PC-3 (cell line): ENCODE measurements at regions not wholly inside any gene's neighbourhood (a gene's known extent, or its start where the extent isn't known, plus 50 kb on each side); places are given as distances from the start of the nearest gene placed in this dataset.

Experiments used
- EZH2 ChIP-seq: fragments of 300-600 bp; sonication (generic); IDR thresholded peaks from one replicate; pipeline ENCODE4 v1.6.1; 2017; ENCODE audit warnings: antibody characterized with exemption, mild to moderate bottlenecking, low read length; ENCODE audit not compliant: unreplicated experiment
- EZH2phosphoT487 ChIP-seq: fragments of 300-600 bp; sonication (generic); IDR thresholded peaks from 2 replicates; pipeline ENCODE4 v1.6.1; 2018; ENCODE audit warnings: mild to moderate bottlenecking, antibody characterized with exemption, low read length, borderline replicate concordance
- TF ChIP-seq, protein P1 (sequence below): fragments of 300-600 bp; sonication (generic); conservative IDR thresholded peaks from 2 replicates; pipeline ENCODE4 v1.5.1; 2017; ENCODE audit warnings: antibody characterized with exemption, low read depth, mild to moderate bottlenecking, low read length

DNA sequence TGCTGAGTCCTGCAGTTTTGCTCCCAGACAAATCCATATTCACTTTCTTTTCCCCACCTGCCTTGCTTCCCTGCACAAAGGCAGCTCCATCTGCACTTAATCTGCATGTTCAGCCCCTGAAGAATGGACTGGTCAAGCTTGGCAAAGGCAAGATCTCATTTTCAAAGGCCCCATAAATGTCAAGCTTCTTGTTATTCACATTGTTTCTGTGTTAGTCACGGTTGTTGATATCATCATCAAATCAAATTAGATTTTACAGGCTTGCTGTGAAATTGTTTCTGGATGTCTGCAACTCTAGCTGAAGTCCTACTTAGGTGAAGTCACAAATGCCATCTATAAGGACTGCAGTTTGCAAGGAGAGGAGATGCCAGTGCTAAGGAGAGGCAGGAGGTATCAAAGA, 91.0 kb downstream of the GPAM start:
- TF ChIP-seq, protein P1, sequence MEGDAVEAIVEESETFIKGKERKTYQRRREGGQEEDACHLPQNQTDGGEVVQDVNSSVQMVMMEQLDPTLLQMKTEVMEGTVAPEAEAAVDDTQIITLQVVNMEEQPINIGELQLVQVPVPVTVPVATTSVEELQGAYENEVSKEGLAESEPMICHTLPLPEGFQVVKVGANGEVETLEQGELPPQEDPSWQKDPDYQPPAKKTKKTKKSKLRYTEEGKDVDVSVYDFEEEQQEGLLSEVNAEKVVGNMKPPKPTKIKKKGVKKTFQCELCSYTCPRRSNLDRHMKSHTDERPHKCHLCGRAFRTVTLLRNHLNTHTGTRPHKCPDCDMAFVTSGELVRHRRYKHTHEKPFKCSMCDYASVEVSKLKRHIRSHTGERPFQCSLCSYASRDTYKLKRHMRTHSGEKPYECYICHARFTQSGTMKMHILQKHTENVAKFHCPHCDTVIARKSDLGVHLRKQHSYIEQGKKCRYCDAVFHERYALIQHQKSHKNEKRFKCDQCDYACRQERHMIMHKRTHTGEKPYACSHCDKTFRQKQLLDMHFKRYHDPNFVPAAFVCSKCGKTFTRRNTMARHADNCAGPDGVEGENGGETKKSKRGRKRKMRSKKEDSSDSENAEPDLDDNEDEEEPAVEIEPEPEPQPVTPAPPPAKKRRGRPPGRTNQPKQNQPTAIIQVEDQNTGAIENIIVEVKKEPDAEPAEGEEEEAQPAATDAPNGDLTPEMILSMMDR: no peak
- no peak for TF ChIP-seq EZH2phosphoT487
- no peak for TF ChIP-seq EZH2
